ENCODE measurements at regions not wholly inside any gene's neighbourhood (a gene's known extent, or its start where the extent isn't known, plus 50 kb on each side); places are given as distances from the start of the nearest gene placed in this dataset.

DNA sequence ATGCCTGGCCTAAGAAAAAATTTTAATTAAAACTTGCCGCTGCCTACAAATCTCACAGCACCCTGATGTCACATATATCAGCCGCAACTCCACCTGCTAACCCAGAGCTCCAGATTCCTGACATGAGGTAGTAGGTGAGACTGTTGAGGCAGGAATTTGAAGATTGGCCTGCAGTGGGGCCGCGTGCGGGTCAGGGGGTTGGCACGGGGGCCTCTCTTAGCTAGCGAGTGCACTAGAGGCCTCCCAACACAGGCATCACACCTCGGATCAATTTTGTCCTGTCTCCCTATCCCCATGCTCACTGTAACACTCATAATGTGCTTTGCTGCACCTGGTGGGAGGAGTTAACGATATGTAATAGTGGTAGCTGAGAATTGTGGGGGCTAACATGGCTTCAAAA, 349.8 kb downstream of the CDC5L start:
- intact Hi-C loops (cut with DNase I), result no loop called here
- no peak overlapping the region for H3K9ac ChIP-seq (ENCODE audit: low read length in 3 of 3)
- peaks cover 0 to 3% (median 0%) of the 10 kb centered on the region in 3 donors for H3K4me1 ChIP-seq (ENCODE audit: control insufficient read depth in 2 of 3, insufficient read depth in 2 of 3, low read depth in 1 of 3, low read length in 3 of 3)
- H3K27ac ChIP-seq (ENCODE audit: low read depth in 2 of 2, low read length in 2 of 2), result no peak overlapping the region
- no peaks in the 10 kb centered on the region for H3K36me3 ChIP-seq (ENCODE audit: control insufficient read depth in 2 of 3, insufficient read depth in 3 of 3, low read length in 3 of 3)
- no peak for DNase-seq
- H3K4me3 ChIP-seq (ENCODE audit: low read length in 3 of 3), result no peak overlapping the region
- H3K9me3 ChIP-seq (ENCODE audit: control insufficient read depth in 2 of 3, insufficient read depth in 1 of 3, low read length in 3 of 3), result no peaks in the 10 kb centered on the region
- TF ChIP-seq, protein P1, sequence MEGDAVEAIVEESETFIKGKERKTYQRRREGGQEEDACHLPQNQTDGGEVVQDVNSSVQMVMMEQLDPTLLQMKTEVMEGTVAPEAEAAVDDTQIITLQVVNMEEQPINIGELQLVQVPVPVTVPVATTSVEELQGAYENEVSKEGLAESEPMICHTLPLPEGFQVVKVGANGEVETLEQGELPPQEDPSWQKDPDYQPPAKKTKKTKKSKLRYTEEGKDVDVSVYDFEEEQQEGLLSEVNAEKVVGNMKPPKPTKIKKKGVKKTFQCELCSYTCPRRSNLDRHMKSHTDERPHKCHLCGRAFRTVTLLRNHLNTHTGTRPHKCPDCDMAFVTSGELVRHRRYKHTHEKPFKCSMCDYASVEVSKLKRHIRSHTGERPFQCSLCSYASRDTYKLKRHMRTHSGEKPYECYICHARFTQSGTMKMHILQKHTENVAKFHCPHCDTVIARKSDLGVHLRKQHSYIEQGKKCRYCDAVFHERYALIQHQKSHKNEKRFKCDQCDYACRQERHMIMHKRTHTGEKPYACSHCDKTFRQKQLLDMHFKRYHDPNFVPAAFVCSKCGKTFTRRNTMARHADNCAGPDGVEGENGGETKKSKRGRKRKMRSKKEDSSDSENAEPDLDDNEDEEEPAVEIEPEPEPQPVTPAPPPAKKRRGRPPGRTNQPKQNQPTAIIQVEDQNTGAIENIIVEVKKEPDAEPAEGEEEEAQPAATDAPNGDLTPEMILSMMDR (IDR thresholded peaks at IDR 0.05; ENCODE audit: borderline replicate concordance, extremely low read depth, insufficient read depth), result no peak
- no peak for FAIRE-seq
- no peaks in the 10 kb centered on the region for H3K27me3 ChIP-seq (ENCODE audit: control insufficient read depth, insufficient read depth, low read length)

DNA sequence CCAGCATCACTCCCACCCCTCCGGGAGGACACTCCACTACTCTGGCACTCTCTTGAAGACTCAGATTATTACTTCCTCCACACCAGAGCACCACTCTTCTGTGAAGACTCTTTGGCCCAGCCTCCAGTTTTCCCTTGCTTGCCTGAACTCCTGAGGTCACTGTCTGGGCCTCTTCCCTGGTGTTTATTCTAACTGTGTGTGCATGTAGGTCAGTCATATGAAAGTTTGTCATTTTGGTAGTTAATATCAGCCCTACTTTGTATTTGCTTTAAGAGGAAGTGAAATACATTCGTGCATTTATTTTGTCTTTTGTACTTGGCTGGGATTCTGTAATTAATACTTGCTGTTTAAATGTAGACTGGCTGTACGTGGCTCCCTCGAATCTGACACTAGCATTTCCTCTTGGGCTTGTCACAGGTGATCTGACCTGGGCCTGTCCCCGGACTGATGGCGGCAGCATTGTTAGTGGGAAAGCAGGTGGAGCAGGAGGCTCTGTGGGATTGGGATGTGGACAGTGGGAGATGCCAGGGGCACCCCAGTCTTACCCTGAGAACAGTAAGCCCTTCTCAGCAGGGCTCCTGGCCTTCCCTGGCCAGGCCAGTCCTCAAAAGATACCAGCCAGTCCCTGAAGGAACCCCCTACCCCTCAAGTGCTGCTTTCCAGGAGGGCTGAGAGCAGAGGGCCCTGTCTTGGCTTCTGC, 350.5 kb downstream of the CDC5L start:
- peaks cover 0 to 4% (median 3%) of the 10 kb centered on the region in 3 donors for H3K4me1 ChIP-seq (ENCODE audit: control insufficient read depth in 2 of 3, insufficient read depth in 2 of 3, low read depth in 1 of 3, low read length in 3 of 3)
- H3K27me3 ChIP-seq (ENCODE audit: control insufficient read depth, insufficient read depth, low read length), result no peaks in the 10 kb centered on the region
- FAIRE-seq (no peak), DNase-seq (no peak)
- intact Hi-C loops (cut with DNase I), result no loop called here
- no peaks in the 10 kb centered on the region for H3K9me3 ChIP-seq (ENCODE audit: control insufficient read depth in 2 of 3, insufficient read depth in 1 of 3, low read length in 3 of 3)
- no peak overlapping the region for H3K9ac ChIP-seq (ENCODE audit: low read length in 3 of 3)
- H3K27ac ChIP-seq (ENCODE audit: low read depth in 2 of 2, low read length in 2 of 2), result no peak overlapping the region
- TF ChIP-seq, protein P1 (IDR thresholded peaks at IDR 0.05; ENCODE audit: borderline replicate concordance, extremely low read depth, insufficient read depth), result no peak
- no peak overlapping the region for H3K4me3 ChIP-seq (ENCODE audit: low read length in 3 of 3)
- H3K36me3 ChIP-seq (ENCODE audit: control insufficient read depth in 2 of 3, insufficient read depth in 3 of 3, low read length in 3 of 3), result no peaks in the 10 kb centered on the region

DNA sequence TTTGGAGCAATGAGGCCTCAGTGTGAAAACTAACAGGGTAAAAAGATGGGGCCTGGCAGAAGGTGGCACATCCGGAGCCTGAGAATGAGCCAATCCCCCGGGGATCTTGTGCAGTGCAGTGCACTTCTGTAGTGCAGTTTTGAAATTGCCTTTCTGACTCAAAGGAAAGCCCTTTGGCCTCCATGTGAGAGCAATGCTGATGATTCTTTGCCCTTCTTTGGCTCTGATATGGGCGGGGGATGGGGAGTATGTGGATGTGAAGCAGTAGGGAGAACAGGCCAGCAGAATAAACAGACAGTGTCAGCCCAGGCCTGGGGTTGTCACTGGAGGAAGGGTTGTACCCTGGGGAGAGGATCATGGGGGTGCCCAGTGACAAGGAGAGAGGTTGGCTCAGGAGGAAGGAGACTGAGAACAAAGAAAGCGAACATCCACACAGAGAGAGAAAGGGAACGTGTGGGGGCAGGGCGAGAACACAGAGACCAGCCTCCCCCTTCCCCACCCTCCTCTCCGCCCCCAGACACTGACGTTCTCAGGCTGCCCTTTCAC, 351.2 kb downstream of the CDC5L start:
- intact Hi-C loops (cut with DNase I), result no loop called here
- Histone ChIP-seq H3K9me3 (ENCODE audit: control insufficient read depth in 2 of 3, insufficient read depth in 1 of 3, low read length in 3 of 3) (no peaks in the 10 kb centered on the region), H3K4me3 (ENCODE audit: low read length in 3 of 3) (no peak overlapping the region), H3K9ac (ENCODE audit: low read length in 3 of 3) (no peak overlapping the region), H3K4me1 (ENCODE audit: control insufficient read depth in 2 of 3, insufficient read depth in 2 of 3, low read depth in 1 of 3, low read length in 3 of 3) (peaks cover 0 to 4% (median 3%) of the 10 kb centered on the region in 3 donors), H3K27me3 (ENCODE audit: control insufficient read depth, insufficient read depth, low read length) (no peaks in the 10 kb centered on the region), H3K36me3 (ENCODE audit: control insufficient read depth in 2 of 3, insufficient read depth in 3 of 3, low read length in 3 of 3) (no peaks in the 10 kb centered on the region), H3K27ac (ENCODE audit: low read depth in 2 of 2, low read length in 2 of 2) (no peak overlapping the region)
- DNase-seq (peak in 1 of 5 donors; percentile 48), FAIRE-seq (no peak)
- TF ChIP-seq, protein P1 (IDR thresholded peaks at IDR 0.05; ENCODE audit: borderline replicate concordance, extremely low read depth, insufficient read depth), result no peak

Measured in kidney (tissue), 13 donors.